Nephron progenitor cell (in vitro differentiated cells): ENCODE measurements at regions not wholly inside any gene's neighbourhood (a gene's known extent, or its start where the extent isn't known, plus 50 kb on each side); places are given as distances from the start of the nearest gene placed in this dataset.

Experiments
- DNase-seq: peaks from one replicate; pipeline ENCODE4 v3.0.0; 2021
- H3K27ac Mint-ChIP-seq: 2 replicates; pipeline ENCODE4 v1.8.0; 2021; ENCODE audit warnings: mild to moderate bottlenecking, moderate library complexity, mixed read lengths
- H3K27me3 Mint-ChIP-seq: 2 replicates; pipeline ENCODE4 v1.8.0; 2021; ENCODE audit warnings: mild to moderate bottlenecking, low read depth, mixed read lengths; ENCODE audit not compliant: poor library complexity
- H3K36me3 Mint-ChIP-seq: 2 replicates; pipeline ENCODE4 v1.8.0; 2021; ENCODE audit warnings: low read depth, mixed read lengths
- H3K4me1 Mint-ChIP-seq: 2 replicates; pipeline ENCODE4 v1.8.0; 2021; ENCODE audit warnings: mixed read lengths
- H3K4me3 Mint-ChIP-seq: 2 replicates; pipeline ENCODE4 v1.8.0; 2021; ENCODE audit warnings: mild to moderate bottlenecking, moderate library complexity, mixed read lengths
- H3K9me3 Mint-ChIP-seq: 2 replicates; pipeline ENCODE4 v1.8.0; 2021; ENCODE audit warnings: mild to moderate bottlenecking, moderate library complexity, mixed read lengths
- TF ChIP-seq, protein P1 (sequence below): fragments of 200-600 bp; sonication (generic); IDR thresholded peaks from 2 replicates; pipeline ENCODE4 v1.5.0; 2021; ENCODE audit warnings: antibody characterized with exemption

DNA sequence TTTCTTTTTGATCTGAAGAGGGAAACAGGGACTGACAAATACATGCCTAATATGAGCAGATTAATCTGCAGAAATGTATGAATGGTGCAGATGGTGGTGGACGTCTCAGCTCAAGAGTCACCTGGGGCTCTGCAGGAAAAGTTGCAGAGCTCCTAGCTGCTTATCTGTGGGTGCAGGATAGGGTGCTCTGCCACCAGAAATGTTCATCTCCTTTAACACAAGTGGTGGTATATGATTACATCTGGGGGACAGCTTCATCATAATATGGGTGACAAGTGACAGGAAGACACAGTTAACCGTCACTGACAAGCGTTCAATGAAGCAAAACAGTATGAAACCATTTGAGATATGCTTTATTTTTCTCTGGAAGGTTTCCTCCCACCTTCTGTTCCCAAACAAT, 121.2 kb upstream of the LINC00305 start:
- H3K4me1 Mint-ChIP-seq = peaks cover 5% of the 10 kb centered on the region
- H3K4me3 Mint-ChIP-seq = no peak overlapping the region
- H3K36me3 Mint-ChIP-seq = no peaks in the 10 kb centered on the region
- peaks cover 17% of the 10 kb centered on the region for H3K9me3 Mint-ChIP-seq
- DNase-seq = no peak
- H3K27me3 Mint-ChIP-seq = peaks cover 4% of the 10 kb centered on the region
- TF ChIP-seq, protein P1, sequence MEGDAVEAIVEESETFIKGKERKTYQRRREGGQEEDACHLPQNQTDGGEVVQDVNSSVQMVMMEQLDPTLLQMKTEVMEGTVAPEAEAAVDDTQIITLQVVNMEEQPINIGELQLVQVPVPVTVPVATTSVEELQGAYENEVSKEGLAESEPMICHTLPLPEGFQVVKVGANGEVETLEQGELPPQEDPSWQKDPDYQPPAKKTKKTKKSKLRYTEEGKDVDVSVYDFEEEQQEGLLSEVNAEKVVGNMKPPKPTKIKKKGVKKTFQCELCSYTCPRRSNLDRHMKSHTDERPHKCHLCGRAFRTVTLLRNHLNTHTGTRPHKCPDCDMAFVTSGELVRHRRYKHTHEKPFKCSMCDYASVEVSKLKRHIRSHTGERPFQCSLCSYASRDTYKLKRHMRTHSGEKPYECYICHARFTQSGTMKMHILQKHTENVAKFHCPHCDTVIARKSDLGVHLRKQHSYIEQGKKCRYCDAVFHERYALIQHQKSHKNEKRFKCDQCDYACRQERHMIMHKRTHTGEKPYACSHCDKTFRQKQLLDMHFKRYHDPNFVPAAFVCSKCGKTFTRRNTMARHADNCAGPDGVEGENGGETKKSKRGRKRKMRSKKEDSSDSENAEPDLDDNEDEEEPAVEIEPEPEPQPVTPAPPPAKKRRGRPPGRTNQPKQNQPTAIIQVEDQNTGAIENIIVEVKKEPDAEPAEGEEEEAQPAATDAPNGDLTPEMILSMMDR = no peak
- H3K27ac Mint-ChIP-seq = no peak overlapping the region

DNA sequence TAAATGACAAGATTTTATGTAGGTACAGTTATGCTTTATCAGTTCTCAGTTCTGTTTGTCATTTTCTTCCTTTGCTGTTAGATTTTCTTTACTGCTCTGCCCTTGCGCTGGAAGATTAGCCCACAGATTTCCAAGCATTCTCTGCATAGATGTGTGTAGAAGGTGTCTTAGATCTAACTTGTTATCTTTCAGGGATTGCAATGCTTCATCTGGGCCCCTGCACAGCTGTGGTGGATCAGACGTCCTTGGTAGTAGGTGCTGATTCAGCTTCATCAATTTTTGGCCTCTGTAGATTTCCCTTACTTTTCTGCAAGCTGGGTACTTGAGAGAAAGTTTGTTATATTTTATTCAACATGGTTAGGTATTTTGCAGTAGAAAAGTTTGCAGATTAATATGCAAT, 115.3 kb upstream of the LINC00305 start:
- DNase-seq = no peak
- no peak overlapping the region for H3K27ac Mint-ChIP-seq
- TF ChIP-seq, protein P1 = no peak

DNA sequence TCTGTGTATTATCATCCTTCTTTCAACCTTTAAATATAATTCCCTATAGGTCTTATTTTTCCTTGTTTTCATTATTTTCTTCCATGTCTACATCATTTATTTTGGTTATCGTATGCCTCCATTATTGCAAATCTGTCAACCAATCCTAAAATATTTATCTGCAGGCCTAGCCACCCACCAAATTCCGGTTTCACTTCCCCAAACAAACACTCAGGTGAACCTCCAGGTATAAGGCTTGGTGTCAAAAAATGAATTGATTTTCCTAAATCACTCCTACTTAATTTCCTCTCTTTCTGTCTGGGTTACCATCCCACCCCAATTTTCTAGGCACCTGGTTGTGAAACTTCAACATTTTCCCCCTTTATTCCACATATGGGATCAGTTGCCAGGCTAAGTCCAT, 111.9 kb upstream of the LINC00305 start:
- DNase-seq = no peak
- Mint-ChIP-seq H3K27ac (no peak overlapping the region), H3K27me3 (peaks cover 7% of the 10 kb centered on the region), H3K36me3 (no peaks in the 10 kb centered on the region), H3K4me3 (no peak overlapping the region), H3K4me1 (no peaks in the 10 kb centered on the region), H3K9me3 (no peaks in the 10 kb centered on the region)
- TF ChIP-seq, protein P1 = no peak

More for the DNA sequence above, 115.3 kb upstream of the LINC00305 start:
- no peaks in the 10 kb centered on the region for H3K36me3 Mint-ChIP-seq
- H3K9me3 Mint-ChIP-seq = peaks cover 8% of the 10 kb centered on the region
- H3K4me3 Mint-ChIP-seq = no peak overlapping the region
- H3K4me1 Mint-ChIP-seq = no peaks in the 10 kb centered on the region
- peaks cover 3% of the 10 kb centered on the region for H3K27me3 Mint-ChIP-seq

DNA sequence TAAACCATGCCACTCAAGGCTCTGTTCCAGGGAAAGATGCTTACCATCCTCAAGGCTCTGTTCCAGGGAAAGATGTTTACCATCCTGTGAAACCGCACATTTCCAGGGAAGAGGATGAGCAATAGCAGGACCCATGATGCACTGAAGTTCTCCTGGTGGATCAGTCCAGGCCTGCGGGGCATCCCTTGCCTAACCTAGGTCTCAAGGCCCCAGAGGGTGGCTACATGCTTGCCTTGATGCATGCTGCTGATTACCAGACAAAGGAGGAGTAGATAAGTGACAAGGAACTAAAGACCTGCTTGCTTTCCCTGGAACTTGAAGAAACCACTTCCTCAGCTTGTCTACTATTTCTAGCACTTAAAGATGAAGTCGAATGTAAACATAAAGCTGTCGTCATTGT, 111.0 kb upstream of the LINC00305 start:
- Mint-ChIP-seq H3K4me1 (no peaks in the 10 kb centered on the region), H3K36me3 (no peaks in the 10 kb centered on the region), H3K4me3 (no peak overlapping the region), H3K9me3 (no peaks in the 10 kb centered on the region), H3K27ac (no peak overlapping the region), H3K27me3 (peaks cover 7% of the 10 kb centered on the region)
- no peak for DNase-seq
- TF ChIP-seq, protein P1 = no peak

DNA sequence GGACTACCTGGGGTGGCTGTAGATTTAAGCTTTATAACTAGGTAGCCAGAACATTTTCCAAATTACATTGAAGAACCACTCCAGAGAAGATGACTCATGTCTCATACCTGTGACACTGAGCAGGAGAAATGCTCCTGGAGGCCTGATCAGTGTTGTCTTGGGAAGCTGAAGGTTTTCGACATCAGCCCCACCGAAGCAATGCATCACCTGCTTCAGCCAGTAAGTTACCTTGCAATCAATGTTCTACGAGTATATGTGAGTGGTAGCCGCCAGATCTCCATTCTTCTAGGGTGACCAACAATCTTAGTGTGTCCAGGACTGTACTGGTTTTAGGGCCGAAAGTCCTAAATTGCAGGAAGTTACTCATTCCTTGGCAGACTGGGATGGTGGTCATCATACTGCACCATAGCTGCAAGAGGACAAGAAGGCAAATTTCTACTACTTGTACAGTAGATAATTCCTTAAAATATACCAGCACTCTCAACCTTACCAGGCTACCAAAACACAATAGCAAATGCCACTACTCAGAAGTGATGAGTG, 109.3 kb upstream of the LINC00305 start:
- peaks cover 7% of the 10 kb centered on the region for H3K27me3 Mint-ChIP-seq
- H3K27ac Mint-ChIP-seq = no peak overlapping the region
- H3K4me1 Mint-ChIP-seq = no peaks in the 10 kb centered on the region
- no peaks in the 10 kb centered on the region for H3K9me3 Mint-ChIP-seq
- no peaks in the 10 kb centered on the region for H3K36me3 Mint-ChIP-seq
- TF ChIP-seq, protein P1 = no peak
- H3K4me3 Mint-ChIP-seq = no peak overlapping the region
- no peak for DNase-seq

DNA sequence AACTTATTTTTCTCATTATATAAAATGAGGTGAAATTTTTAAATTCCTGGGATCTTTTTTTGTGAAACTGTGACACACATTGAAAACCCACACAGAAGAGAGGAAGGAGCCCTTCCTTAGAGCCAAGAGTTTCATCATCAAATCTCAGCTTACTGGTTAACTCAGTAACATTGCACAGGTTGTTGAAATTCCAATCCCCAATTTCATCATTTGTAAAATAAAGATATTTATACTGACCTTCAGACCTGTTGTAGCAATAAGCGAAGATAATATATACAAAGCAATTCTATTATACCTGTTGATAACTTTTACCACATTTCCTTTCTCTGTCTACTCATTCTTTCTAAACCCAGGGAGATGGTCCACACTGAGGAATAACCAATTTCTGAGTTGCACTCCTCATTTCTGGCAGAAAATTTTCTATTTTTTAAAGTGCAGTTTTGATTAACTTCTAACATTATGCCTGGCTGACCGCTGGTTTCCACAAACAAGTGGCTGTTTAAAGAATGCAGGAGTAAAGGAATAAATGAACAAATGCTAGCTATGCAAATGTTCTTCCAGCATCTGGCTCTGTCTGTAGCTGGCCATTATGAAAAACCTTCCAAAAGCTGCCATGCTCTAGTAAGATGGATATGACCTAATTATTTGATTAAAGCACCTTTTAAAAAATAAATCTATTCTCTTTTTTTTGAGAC, 105.7 kb upstream of the LINC00305 start:
- peaks cover 7% of the 10 kb centered on the region for H3K27me3 Mint-ChIP-seq
- DNase-seq = no peak
- no peaks in the 10 kb centered on the region for H3K36me3 Mint-ChIP-seq
- TF ChIP-seq, protein P1 = no peak
- no peak overlapping the region for H3K27ac Mint-ChIP-seq
- H3K4me1 Mint-ChIP-seq = no peaks in the 10 kb centered on the region
- no peaks in the 10 kb centered on the region for H3K9me3 Mint-ChIP-seq
- H3K4me3 Mint-ChIP-seq = no peak overlapping the region
